GM21737 (cell line): ENCODE measurements at regions not wholly inside any gene's neighbourhood (a gene's known extent, or its start where the extent isn't known, plus 50 kb on each side); places are given as distances from the start of the nearest gene placed in this dataset.
"Not testable (repeated sequence)": the region's sequence is repeated elsewhere in the genome, so short reads cannot be mapped to it uniquely, and the experiment has no call there.

Source experiments
- ATAC-seq: cut with Tn5 transposase; IDR thresholded peaks from one replicate; pipeline ENCODE4 v1.9.1; 2021; ENCODE audit warnings: mild to moderate bottlenecking, moderate library complexity; ENCODE audit not compliant: unreplicated experiment

- no peak for ATAC-seq
Observed at GRCh38 chr9:81083854-81084512, 605.4 kb downstream of the TLE1 start.

GRCh38 chr9:81083067-81083466 lies 606.3 kb downstream of the TLE1 start:
- ATAC-seq, result no peak

GRCh38 chr9:81082221-81082620 lies 607.1 kb downstream of the TLE1 start:
- no peak for ATAC-seq

- no peak for ATAC-seq
Observed at GRCh38 chr9:81080900-81081299, 608.4 kb downstream of the TLE1 start.

- ATAC-seq, result no peak
Observed at GRCh38 chr9:81080185-81080584, 609.2 kb downstream of the TLE1 start.

- no peak for ATAC-seq
Observed at GRCh38 chr9:81079055-81079454, 610.3 kb downstream of the TLE1 start.

GRCh38 chr9:81078555-81078954 lies 610.8 kb downstream of the TLE1 start:
- ATAC-seq, result no peak

- ATAC-seq, result no peak
Observed at GRCh38 chr9:81077572-81077971, 611.8 kb downstream of the TLE1 start.

- ATAC-seq, result no peak
Observed at GRCh38 chr9:81076131-81076530, 613.2 kb downstream of the TLE1 start.

GRCh38 chr9:81074221-81074620 lies 615.1 kb downstream of the TLE1 start:
- no peak for ATAC-seq

- no peak for ATAC-seq
Observed at GRCh38 chr9:81073821-81074220, 615.5 kb downstream of the TLE1 start.

- no peak for ATAC-seq
Observed at GRCh38 chr9:81072758-81073157, 616.6 kb downstream of the TLE1 start.

GRCh38 chr9:81071108-81071507 lies 618.2 kb downstream of the TLE1 start:
- no peak for ATAC-seq

GRCh38 chr9:81070689-81071088 lies 618.7 kb downstream of the TLE1 start:
- no peak for ATAC-seq

GRCh38 chr9:81069923-81070322 lies 619.4 kb downstream of the TLE1 start:
- no peak for ATAC-seq

GRCh38 chr9:81069038-81069795 lies 620.1 kb downstream of the TLE1 start:
- no peak for ATAC-seq

GRCh38 chr9:81062995-81063394 lies 626.4 kb downstream of the TLE1 start:
- not testable (repeated sequence) for ATAC-seq

- no peak for ATAC-seq
Observed at GRCh38 chr9:81058782-81059181, 630.6 kb downstream of the TLE1 start.

- ATAC-seq, result no peak
Observed at GRCh38 chr9:81053298-81054025, 635.9 kb downstream of the TLE1 start.

- ATAC-seq, result no peak
Observed at GRCh38 chr9:81052846-81053245, 636.5 kb downstream of the TLE1 start.

GRCh38 chr9:81047280-81047679 lies 642.1 kb downstream of the TLE1 start:
- no peak for ATAC-seq

- no peak for ATAC-seq
Observed at GRCh38 chr9:81045658-81046057, 643.7 kb downstream of the TLE1 start.
